GM10248 (cell line): ENCODE measurements at regions not wholly inside any gene's neighbourhood (a gene's known extent, or its start where the extent isn't known, plus 50 kb on each side); places are given as distances from the start of the nearest gene placed in this dataset.
"Not testable (repeated sequence)": the region's sequence is repeated elsewhere in the genome, so short reads cannot be mapped to it uniquely, and the experiment has no call there.

Experiments used
- CTCF ChIA-PET: fragments of 300-600 bp; sonication (Branson Sonifier 250); formaldehyde crosslinking; extraction: SDS; loops from one replicate; lab custom pipeline; 2021; ENCODE audit warnings: antibody characterized with exemption; lab: Yijun Ruan, JAX
- POLR2A ChIA-PET: fragments of 350-650 bp; sonication (Branson Sonifier 250); formaldehyde crosslinking; extraction: SDS; loops from one replicate; lab custom pipeline; 2020; ENCODE audit warnings: antibody characterized with exemption; lab: Yijun Ruan, JAX
- DNase-seq: peaks from one replicate; pipeline ENCODE4 v3.0.0; 2012; ENCODE audit errors: extremely low spot score
- TF ChIP-seq, protein P1 (sequence below): IDR thresholded peaks from 2 replicates; pipeline ENCODE4 v1.5.1; 2012; ENCODE audit warnings: mild to moderate bottlenecking, low read depth; ENCODE audit errors: extremely low read depth, missing control alignments, control extremely low read depth

DNA sequence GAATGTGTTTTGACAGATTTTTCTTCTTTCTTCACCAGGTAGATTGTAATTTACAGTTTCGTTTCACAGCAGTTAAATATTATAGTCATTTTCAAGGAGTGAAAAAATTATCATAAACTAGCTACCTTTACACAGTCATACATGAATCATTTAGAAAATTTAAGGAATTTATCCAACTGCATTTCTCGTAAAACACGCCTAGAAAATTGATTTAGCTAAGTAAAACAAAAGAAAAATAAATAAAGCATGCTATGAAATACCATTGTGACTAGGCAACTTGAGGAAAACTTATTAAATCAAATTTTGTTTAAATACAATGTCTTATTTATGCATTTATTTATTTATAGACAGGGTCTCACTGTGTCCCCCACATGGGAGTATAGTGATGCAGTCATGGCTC, 109.9 kb upstream of the EMB start:
- ChIA-PET POLR2A (no interaction called here), CTCF (interaction anchor here (1.0 kb wide), 1 partner anchor 10 kb away, joined by 3 read pairs; no protein-coding TSS in a partner anchor)

DNA sequence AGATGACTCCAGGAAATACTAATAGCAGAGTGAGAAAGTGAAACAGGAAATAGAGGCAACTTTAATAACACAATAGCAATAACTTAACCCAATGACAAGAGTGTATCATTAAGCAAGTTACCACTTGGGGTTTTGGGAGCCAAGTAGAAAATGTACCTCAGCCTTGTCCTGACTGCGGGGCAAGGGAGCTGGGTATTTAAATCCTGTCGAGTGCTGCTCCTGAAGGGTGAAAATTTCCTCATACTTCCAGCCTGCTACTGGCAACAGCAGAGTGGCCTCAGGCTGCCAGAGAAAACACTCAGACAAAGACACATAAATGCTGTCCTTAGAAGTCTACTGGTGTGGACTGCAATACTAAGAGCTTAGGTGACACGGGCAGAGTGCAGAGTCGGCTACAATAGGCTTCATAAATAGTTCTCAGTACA, 112.5 kb upstream of the EMB start:
- DNase-seq = no peak
- CTCF ChIA-PET = no interaction called here
- TF ChIP-seq, protein P1, sequence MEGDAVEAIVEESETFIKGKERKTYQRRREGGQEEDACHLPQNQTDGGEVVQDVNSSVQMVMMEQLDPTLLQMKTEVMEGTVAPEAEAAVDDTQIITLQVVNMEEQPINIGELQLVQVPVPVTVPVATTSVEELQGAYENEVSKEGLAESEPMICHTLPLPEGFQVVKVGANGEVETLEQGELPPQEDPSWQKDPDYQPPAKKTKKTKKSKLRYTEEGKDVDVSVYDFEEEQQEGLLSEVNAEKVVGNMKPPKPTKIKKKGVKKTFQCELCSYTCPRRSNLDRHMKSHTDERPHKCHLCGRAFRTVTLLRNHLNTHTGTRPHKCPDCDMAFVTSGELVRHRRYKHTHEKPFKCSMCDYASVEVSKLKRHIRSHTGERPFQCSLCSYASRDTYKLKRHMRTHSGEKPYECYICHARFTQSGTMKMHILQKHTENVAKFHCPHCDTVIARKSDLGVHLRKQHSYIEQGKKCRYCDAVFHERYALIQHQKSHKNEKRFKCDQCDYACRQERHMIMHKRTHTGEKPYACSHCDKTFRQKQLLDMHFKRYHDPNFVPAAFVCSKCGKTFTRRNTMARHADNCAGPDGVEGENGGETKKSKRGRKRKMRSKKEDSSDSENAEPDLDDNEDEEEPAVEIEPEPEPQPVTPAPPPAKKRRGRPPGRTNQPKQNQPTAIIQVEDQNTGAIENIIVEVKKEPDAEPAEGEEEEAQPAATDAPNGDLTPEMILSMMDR = no peak
- POLR2A ChIA-PET = no interaction called here

More for the DNA sequence above, 109.9 kb upstream of the EMB start:
- TF ChIP-seq, protein P1 = no peak
- no peak for DNase-seq

DNA sequence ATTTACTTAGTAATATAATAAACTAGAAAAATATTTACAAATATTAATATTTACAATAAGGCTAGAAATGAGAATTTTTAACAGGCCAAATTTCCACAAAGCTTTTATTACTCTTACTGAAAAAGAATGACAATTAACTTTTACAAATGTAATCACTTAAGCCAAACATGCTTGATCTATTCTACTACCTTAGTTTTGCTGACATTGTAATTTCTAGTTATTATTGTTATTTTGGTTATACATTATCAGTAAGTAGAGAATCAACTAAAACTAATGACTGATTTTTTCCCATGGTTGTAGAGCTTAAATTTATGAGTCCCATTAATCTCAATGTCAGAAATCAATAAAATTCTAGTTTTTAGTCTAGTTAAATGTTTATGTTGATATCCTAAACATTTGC, 107.8 kb upstream of the PARP8 start:
- CTCF ChIA-PET, DNase-seq, POLR2A ChIA-PET: not testable (repeated sequence)

DNA sequence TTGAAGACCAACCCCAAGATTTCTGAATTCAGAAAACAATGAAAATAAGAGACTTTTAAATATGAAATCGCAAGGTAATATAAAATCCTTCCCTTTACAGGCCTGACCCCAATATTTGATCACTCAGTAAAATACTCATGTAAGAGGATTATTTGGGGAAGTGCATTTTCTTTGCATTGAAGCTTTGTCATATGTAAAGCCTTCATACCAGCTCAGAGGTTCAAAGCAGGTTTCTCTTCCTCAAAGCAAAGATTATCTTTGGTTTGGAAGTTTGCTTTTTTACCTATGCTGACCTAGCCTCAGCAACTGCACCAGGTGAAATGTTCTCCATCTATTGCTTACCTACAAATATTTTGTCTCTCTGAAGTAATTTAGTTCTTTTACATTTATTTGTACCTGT, 106.5 kb upstream of the PARP8 start:
- ChIA-PET CTCF (no interaction called here), POLR2A (no interaction called here)
- DNase-seq = no peak
- TF ChIP-seq, protein P1 = no peak

DNA sequence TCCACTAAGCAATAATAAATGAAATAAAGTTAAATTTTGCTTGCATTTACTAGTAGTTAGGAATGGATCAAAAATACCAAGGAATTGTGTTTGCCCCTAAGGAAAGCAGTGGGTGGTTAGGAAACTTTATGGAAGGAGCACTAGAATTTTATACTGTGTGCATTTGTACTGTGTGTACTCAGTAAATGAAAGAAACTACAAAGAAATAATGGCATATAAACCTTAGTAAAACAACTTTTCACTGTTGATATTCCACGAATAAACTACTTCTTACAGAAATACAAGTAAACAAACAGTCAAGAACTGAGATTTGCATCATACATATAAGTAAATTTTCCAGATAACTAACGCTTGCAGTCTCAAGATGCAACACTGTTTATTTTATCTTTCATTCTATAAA, 103.7 kb upstream of the PARP8 start:
- no peak for DNase-seq
- ChIA-PET POLR2A (no interaction called here), CTCF (interaction anchor here (1.0 kb wide), 1 partner anchor 10 kb away, joined by 3 read pairs; no protein-coding TSS in a partner anchor)
- TF ChIP-seq, protein P1 = no peak

DNA sequence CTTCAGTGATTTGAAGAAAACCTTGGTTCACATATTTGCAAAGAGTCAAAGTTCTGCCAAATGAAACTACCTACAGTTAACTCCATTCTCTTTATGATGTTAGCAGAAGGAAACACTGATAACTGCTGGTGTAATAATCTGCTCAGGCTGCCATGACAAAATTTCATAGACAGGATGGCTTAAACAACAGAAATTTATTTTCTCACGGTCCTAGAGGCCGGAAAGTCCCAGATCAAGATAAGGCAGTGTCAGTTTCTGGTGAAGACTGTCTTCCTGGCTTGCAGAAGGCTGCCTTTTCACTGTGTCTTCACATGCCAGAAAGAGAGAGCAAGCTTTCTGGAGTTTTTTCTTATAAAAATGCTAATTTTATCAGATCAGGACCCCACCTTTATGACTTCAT, 102.4 kb upstream of the PARP8 start:
- DNase-seq = no peak
- TF ChIP-seq, protein P1 = no peak

DNA sequence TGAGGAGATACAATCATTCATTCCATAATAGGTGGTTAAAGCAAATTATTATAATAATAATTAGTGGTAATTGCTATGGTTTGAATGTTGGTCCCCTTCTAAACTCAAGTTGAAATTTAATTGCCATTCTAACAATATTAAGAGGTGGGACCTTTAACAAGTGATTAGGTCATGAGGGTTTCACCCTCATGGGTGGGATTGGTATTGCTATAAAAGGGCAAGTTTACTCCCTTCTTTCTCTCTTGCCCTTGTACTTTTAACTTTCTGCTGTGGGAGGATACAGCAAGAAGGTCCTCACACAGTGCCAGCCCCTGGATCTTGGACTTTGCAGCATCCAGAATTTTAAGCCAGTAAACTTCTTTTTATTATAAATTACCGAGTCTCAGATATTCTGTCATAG, 101.9 kb upstream of the PARP8 start:
- POLR2A ChIA-PET = no interaction called here
- no peak for DNase-seq
- CTCF ChIA-PET = no interaction called here
- TF ChIP-seq, protein P1 = no peak

More for the DNA sequence above, 102.4 kb upstream of the PARP8 start:
- CTCF ChIA-PET = interaction anchor here (1.0 kb wide), 1 partner anchor 9 kb away, joined by 3 read pairs; no protein-coding TSS in a partner anchor
- POLR2A ChIA-PET = no interaction called here
